COLO668 (cell line): ENCODE measurements at regions not wholly inside any gene's neighbourhood (a gene's known extent, or its start where the extent isn't known, plus 50 kb on each side); places are given as distances from the start of the nearest gene placed in this dataset.
"Not testable (repeated sequence)": the region's sequence is repeated elsewhere in the genome, so short reads cannot be mapped to it uniquely, and the experiment has no call there.

Experiments
- DNase-seq: peaks from one replicate; lab custom pipeline; 2025; ENCODE audit not compliant: unreplicated experiment; lab: John Stamatoyannopoulos, UW

DNA sequence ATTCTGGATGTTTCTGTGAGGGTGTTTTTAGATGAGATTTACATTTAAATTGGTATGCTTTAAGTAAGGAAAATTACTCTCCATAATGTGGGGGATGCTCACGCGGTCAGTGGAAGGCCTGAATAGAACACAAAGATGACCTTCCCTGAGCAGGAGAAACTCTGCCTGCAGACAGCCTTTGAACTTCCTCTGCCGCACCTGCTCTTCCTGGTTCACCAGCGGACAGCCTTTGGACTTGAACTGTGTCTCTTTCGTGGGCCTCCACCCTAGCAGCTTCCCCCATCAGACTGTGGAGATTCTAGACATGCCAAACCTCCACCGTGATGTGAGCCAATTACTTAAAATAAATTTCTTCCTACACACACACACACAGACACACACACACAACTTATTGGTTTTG, 210.7 kb downstream of the EFCAB11 start:
- no peak for DNase-seq

DNA sequence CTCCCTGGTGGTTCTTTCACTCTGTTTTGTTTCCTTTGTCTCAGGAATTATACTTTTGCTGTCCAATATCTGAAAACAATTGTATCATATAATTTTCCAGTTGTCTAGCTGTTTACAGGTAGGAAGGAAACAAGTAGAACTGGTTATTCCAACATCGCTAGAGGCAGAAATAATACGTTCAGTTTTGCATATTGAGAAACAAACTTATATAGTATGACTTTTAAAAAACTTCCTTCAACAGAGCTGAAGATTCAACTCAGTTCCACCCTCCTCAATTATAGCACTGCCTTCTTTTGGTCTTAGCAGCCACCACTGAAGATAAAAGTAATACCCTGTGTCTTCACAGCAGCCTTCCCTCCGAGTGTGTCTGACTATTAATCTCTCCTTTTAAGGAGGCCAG, 214.3 kb downstream of the EFCAB11 start:
- DNase-seq = no peak

DNA sequence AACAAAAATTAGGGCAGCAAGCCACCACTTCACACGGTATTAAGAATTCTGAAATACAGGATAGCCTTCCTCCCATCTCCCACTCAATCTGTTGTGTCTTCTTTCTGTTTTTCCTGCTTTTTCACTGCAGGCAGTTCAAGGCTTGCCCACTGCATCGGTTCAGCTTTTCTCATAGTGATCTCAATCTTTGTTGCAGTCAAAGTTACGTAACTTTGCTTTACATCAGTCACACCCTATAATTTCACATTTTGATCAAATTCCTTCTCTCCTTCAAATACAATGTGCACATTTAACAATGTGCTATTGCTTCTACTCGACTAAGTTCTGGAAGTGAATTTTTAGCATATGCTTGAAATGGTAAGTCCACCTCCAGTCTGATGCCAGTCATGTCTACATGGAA, 217.6 kb downstream of the EFCAB11 start:
- DNase-seq = no peak

GRCh38 chr14:89731396-89731933, 223.1 kb downstream of the EFCAB11 start:
- DNase-seq = no peak

DNA sequence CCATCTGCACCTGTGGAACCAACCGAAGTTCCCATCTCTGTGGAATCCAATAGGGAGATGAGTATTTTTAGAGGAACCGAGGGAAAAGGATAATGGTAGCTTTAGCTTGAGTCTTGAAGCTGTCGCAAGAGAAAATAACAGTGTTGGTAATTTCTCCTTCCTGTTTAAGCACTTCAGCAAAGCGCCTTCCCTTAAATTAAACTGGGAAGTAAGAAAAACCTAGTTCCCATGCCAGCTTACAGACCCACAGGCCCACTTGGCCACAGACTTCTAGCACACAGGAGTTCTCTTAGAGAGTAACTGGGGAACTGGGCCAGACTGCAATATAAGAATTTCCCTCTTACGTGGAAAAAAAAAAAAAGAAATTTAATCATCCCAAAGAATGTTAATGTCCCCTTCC, 223.8 kb downstream of the EFCAB11 start:
- DNase-seq = no peak

GRCh38 chr14:89728964-89729363, 225.6 kb downstream of the EFCAB11 start:
- no peak for DNase-seq

DNA sequence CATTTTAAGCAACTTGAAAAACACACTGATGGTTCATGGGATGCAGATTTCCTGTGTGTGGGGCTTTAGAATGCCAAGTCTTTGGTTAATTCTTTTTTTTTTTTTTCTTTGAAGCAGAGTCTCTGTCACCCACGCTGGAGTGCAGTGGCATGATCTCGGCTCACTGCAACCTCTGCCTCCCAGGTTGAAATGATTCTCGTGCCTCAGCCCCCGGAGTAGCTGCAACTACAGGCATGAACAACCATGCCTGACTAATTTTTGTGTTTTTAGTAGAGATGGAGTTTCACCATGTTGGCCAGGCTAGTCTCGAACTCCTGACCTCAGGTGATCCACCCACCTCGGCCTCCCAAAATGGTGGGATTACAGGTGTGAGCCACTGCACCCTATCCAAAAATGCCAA, 228.3 kb downstream of the EFCAB11 start:
- not testable (repeated sequence) for DNase-seq

GRCh38 chr14:89724628-89724960, 229.9 kb downstream of the EFCAB11 start:
- DNase-seq = no peak

DNA sequence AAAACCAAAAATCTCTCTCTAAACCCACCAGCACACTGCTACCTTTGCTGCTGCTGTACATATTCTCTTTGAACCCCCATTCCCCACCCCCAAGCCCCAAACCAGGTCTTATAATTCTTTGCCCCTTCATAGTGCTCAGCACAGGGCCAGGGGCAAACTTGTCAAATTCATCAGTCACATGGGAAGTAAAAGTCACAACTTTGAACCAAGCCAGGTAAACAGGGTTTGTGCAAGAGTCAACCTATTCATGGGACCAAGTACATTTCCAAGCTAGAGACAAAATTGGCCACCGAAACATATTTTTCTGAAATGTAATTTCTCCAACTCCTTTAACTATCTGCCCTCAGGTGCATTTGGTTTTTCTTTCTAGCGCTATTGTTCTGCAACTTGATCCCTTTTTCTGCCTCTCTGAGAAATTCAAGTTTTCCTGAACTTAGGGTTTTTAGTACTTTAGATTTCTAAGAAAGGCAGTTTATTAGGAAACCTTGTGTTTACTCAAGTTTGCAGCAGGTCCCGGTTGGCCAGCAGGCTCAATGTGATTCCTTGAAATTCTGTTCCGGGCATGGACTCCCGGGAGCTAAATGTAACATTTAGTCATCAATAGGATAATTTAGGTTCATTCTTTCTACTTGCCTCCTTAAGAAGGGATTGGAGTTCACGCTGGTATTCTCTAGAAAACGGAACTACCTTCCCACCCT, 230.5 kb downstream of the EFCAB11 start:
- DNase-seq = no peak

DNA sequence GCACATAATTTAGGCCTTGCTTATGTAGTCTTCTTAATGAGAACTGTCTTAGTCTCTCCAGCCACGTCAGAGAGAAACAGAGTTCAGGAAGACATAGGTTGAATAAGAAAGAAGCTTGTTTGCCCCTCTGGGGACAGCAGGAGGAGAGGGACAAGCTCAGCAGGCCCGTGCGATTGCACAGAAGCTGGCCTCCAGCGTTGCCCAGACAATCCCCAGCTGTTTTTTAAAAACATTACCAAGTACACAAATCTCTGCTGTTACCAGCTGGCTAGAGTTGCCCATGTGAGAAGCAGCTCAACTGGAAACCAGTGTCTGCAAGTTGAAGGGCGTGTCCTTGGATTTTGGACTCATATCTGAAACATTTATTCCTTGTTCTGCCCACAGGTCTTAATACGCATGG, 232.6 kb downstream of the EFCAB11 start:
- DNase-seq = no peak

DNA sequence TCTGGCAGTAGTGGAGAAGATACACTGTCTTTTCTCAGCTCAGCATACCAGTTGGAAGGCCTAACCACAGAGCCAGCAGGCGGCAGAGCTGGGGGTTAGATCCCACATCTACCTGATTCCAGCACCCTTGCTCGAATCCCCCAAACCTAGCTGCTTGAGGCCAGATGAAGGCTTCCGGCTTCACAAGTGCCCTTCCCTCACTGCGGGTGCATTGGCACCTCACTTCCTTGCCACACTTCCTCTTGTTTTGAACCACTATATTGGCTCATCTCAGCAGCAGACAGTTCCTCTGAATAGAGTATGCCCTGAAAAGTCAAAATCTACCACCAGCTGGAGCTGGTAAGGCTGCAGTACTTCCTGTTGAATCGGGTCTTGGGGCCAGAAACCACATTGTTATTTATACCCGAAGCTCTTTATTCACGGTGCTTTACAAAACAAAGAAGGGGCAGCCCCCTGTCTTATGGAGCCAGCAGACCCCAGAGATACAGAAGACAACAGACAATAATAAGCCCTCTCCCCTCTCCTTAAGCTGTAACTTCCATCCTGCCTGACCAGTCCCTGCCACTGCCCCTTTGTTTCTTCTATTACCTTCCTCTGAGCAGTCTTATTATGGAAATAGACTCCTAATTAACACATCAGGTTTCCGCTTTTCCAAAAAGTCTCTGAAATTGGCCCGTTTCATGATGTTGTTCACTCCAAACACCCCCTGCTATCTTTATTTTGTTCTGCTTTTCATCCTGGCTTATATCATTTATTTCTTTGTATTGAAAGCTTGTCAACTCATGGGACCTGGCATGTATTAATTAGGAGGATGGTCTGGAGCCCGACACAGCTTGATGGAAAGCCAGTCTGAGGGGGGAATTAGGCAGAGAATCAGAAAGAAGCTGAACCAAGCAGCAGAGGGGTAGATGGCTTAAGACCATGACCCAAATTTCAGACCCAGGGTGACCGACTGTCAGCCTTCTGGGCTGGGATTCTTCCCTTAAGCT, 233.5 kb downstream of the EFCAB11 start:
- no peak for DNase-seq

DNA sequence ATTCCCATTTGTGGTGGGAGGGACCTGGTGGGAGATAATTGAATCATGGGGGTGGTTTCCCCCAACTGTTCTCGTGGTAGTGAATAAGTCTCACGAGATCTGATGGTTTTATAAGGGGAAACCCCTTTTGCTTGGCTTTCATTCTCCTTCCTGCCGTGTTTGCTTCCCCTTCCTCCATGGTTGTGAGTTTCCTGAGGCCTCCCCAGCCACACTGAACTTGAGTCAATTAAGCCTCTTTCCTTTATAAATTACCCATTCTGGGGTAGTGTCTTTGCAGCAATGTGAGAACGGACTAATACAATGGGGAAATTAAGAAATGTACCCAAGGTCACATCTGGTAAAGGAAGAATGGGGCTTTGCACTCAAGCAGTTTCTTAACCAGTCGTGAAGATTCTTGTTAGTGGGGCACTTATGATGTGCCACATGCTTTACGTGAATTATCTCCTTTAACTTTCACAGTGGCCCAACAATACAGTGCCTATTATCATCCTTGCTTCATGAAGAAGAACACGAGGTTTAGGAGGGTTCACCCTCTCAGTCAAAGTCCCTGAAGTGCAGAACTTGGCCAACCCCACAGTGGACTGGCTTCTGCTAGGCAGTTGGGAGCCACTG, 234.3 kb downstream of the EFCAB11 start:
- DNase-seq = no peak

DNA sequence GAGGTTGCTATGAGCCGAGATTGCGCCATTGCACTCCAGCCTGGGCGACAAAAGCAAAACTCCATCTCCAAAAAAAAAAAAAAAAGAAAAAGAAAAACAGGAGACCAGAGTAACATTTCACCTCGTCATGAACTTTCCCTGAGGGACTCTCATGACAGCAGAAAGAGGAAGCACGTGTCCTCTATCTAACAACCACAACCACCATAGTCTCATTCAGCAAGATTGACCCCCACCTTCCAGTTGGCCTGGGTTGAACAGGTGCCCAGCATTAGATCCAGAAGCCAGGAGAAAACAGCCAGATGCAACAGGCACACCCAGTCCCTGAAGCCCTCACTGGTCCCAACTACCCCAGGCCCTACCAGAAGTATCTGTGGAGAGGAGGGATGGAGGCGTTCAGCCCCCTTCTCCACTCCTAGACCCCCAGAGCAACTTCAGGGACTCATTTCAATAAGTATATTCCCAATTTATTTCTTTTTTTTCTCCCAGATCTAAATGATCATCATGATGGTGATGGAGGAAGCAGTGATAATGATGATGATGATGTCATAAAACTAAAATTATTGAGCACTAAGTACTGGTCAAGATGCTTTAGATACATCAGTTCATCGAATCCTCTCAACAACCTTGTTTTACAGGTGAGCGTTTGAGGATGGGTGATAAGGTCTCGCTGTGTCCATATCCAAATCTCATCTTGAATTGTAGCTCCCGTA, 235.0 kb downstream of the EFCAB11 start:
- no peak for DNase-seq

DNA sequence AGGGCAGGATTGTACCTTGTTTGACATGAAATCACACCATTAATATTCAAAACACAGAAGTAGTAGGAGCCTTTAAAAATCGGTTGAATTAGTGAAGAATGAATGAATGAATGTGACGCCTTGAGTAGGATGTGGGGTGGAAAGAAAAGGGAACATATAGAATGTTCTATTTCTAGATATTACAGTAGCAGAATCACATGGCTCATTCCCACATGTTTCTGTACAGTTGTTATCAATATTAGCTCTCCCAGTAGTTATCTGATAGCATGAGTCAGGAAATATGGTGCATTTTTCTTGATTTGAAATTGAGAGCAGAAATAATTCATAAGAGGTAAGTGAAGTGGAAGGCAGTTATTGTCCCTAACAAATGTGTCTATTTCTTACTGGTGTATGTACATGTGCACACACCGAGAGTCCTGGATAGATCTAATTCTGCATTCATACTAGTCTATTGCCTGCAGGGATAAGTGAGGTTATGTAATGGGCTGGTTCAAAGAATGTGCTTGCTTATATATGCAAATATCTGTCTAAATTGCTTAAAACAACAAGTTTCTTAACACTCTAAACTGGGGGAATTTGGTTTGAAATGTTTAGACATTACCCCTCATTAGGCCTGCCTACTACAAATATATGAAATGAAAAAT, 245.4 kb downstream of the EFCAB11 start:
- no peak for DNase-seq

- no peak for DNase-seq
Measured at GRCh38 chr14:89707086-89707485, 247.4 kb downstream of the EFCAB11 start.

DNA sequence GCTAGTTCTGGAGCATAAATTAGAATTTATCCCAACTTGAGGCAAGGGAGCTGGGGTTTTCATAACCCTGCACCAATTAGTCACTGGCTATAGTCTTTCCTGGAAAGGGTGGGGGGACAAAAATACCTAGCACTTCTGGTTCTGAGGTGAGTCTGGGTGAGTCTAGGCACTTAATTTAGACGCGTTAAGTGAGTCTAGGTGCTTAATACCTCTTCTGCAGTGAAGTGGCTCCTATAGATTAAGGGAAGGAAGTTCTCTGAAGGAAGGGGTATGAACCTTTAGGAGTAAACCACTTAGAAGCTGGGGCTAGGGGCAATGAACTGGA, 251.7 kb downstream of the EFCAB11 start:
- DNase-seq = no peak

GRCh38 chr14:89702073-89702875, 252.3 kb downstream of the EFCAB11 start:
- DNase-seq = no peak

- DNase-seq = peak; percentile 95
Measured at GRCh38 chr14:89701211-89702043, 253.1 kb downstream of the EFCAB11 start.

GRCh38 chr14:89700801-89701200, 253.7 kb downstream of the EFCAB11 start:
- no peak for DNase-seq
